ENCODE measurements at regions not wholly inside any gene's neighbourhood (a gene's known extent, or its start where the extent isn't known, plus 50 kb on each side); places are given as distances from the start of the nearest gene placed in this dataset.
"Not testable (repeated sequence)": the region's sequence is repeated elsewhere in the genome, so short reads cannot be mapped to it uniquely, and the experiment has no call there.

DNA sequence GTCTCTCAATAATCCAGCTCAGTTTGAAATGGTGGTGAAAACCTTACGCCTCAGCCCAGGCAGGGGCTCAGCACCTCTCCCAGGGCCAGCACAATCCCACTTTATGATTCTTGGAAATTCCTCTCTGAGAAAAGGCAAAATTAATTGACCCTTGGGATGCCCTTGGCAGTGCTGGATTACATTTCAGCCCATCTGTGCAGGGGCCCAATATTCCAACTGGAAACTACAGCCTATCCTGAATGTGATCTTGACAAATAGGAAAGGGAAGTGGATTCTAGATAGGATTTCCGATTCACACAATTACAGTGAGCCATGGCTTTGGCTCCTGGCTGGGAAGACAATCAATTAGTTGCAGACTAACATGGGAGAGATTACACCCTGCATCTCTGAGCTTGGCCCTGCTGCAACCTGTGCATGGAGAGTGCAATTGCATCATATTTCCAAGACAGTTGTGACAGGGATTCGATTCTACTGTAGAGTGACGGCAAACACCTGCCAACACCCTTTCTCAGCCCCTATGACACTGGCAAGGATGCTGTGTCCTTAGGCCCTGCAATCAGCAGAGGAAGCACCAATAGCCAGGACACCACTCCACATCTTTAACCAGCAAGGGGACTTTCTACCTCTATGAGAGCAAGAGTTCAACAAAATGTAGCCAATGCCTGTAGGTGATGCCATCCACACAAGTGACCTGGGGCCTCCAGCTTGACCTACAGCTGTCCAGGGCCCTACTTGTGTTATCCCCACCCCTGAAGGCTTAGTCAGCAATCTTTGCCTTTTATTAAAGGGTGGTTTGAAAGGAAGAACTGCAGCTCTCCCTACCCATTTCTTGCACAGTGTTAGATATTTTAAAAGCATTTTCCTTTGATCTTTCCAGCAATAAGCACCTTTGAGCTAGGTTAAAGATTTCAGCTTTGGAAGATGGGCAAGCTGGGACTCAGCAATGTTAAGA lies 187.2 kb upstream of the HS6ST1 start:
- DNase-seq (ENCODE audit: low read depth, low spot score) = no peak

DNA sequence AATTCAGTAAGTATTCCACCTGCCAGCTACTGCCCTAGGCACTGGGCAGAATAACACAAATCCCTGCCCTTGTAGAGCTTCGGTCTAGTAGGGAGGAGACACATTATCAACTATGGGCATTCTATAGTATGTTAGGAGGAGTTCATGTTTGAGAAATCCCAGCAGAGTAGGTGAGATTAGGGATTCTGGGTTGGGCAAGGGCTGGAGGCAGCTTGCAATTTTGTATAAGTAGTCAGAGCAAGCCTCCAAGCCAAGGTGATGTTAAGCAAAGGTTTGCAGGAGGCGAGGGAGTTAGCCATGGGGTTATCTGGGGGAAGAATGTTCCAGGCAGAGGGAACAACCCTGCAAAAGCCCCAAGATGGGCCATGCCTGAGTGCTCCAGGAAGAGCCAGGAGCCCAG lies 187.9 kb upstream of the HS6ST1 start:
- DNase-seq (ENCODE audit: low read depth, low spot score) = no peak

GRCh38 chr2:128510701-128511397 lies 192.2 kb upstream of the HS6ST1 start:
- no peak for DNase-seq (ENCODE audit: low read depth, low spot score)

DNA sequence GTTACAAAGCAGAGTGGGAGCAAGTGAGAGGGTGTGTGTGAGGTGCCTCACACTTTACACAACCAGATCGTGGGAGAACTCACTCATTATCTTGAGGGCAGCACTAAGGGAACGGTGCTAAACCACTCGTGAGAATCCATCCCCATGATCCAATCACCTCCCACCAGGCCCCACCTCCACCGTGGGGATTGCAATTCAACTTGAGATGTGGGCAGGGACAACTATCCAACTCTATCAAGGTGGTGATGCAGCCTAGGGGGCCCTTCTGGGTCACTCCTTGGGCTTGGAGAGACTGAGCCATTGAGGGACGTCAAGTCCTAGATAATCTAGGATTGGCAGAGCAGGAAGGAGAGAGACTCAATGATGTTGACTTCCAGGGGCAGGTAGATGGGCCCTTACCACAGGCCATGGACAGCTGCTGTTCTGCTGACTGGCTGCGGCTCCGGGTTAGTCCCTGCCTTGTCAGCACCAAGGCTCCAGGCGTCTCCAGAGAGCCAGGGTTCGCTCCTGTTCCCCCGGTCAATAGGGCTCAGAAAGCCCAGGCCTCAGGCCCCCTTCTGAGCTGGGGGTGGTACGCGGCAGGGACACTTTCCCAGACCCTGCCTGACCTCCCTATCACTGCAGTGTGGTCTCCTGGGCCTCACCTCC lies 193.2 kb upstream of the HS6ST1 start:
- DNase-seq (ENCODE audit: low read depth, low spot score) = no peak

DNA sequence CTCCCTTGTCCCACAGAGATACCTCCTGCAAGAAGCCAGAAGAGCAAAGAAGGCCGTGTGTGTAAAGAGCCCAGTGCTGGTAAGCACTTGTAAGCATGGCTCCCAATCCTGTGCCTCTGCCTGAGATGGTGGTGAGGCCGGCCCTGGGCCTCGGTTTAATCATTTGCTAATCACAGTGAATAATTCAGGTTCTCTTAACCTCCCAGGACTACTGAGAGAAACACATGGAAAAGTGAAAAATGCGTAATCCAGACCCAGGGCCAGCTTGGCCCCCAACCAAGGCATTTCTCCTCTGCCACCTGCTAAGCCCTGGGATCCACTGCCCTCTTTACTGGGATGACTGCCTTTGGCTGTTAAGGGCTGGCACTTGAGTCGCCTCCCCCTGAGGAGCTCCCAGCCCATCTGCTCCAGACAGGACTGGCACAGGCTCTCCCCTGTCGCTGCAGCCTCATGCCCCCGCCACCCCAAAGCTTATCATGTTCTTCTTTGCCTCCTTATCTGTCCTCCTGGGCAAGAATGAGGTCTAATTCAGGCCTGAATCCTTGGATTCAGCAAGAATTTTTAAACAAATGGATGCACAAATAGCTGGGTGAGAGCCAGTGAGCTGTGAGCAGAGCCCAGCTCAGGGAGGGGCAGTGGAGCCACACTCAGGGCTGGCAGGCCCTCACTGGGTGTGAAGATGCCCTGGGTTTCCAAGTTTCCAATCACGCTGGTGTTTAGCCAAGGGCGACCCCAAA lies 193.9 kb upstream of the HS6ST1 start:
- no peak for DNase-seq (ENCODE audit: low read depth, low spot score)

- no peak for DNase-seq (ENCODE audit: low read depth, low spot score)
These were observed 194.7 kb upstream of the HS6ST1 start for GRCh38 chr2:128513116-128513960.

GRCh38 chr2:128513961-128514283 lies 195.3 kb upstream of the HS6ST1 start:
- no peak for DNase-seq (ENCODE audit: low read depth, low spot score)

GRCh38 chr2:128514555-128514955 lies 195.9 kb upstream of the HS6ST1 start:
- no peak for DNase-seq (ENCODE audit: low read depth, low spot score)

DNA sequence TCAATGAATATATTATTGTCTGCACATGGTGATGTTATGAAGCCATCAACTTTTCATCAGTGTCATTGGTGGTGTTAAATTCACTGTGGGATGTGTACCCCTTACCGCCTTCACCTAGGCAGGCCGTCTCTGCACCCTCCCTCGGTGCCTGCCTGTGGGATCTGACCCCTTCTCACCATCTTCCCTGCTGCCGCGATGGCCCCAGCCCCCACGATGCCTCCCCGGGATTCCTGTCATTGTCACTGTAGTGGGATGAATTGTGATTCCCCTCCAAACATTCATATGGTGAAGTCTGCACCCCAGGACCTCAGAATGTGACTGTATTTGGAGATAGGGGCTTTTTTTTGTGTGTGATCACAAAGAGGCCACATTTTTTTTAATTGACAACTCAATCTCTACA lies 198.3 kb upstream of the HS6ST1 start:
- no peak for DNase-seq (ENCODE audit: low read depth, low spot score)

- not testable (repeated sequence) for DNase-seq (ENCODE audit: low read depth, low spot score)
These were observed 200.4 kb upstream of the HS6ST1 start for GRCh38 chr2:128519028-128519427.

GRCh38 chr2:128519517-128520215 lies 201.0 kb upstream of the HS6ST1 start:
- DNase-seq (ENCODE audit: low read depth, low spot score) = no peak

- no peak for DNase-seq (ENCODE audit: low read depth, low spot score)
These were observed 201.7 kb upstream of the HS6ST1 start for GRCh38 chr2:128520340-128520739.

DNA sequence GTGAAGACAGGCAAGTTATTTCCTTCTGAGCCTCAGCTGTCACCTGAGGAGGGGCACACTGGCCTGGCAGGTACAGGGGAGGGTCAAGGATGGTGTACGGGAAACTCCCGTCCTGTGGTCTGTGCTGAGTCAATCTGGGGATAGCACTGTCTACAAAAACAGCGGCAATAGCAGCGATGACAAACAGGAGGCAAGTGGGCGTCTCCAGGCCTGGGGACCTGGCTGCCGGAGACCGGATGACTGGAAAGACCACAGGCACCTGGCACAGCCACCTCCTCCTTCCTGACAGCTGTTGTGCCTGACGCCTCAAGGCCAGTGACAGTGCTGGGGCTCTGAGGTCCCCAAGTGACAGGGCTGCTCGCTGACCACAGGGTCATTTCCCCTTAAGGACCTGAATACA lies 202.1 kb upstream of the HS6ST1 start:
- no peak for DNase-seq (ENCODE audit: low read depth, low spot score)

GRCh38 chr2:128521482-128521881 lies 202.8 kb upstream of the HS6ST1 start:
- DNase-seq (ENCODE audit: low read depth, low spot score) = no peak

DNA sequence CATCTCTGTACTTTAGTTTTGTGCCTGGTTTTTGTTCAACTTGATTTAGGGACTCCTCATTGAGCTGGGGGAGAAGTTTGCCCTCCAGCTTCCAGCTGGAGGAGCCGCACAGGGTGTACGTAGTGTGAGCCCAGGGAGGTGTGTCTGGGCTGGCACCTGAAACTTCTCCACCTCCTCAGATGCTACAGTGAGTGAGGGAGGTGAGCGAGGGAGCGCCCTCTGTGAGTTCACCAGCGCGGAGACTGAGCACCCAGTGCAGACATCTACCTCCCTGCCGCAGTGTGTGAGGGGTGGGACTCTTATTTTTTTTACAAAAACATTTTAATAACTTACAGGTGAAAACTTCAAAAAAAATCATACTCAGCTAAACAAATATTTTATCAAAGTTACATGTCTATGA lies 204.2 kb upstream of the HS6ST1 start:
- DNase-seq (ENCODE audit: low read depth, low spot score) = no peak

DNA sequence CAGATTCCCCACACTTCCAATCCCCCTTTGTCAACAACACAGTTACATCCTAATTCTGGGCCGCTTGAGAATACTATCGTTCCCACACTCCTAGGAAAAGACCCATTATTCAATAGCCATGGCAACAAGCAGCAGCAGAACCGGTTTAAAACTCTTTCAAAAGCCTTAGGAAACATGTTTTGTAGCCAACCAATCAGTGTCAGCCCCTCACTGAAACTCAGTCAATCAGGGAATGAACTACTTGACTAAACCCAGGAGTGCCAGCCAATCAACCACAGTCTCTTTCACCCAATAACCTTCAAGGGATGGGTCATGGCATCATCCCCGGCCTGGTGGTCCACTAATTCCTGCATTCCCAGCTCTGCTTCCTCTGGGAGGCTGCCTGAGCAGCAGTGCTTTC lies 204.8 kb upstream of the HS6ST1 start:
- no peak for DNase-seq (ENCODE audit: low read depth, low spot score)

DNA sequence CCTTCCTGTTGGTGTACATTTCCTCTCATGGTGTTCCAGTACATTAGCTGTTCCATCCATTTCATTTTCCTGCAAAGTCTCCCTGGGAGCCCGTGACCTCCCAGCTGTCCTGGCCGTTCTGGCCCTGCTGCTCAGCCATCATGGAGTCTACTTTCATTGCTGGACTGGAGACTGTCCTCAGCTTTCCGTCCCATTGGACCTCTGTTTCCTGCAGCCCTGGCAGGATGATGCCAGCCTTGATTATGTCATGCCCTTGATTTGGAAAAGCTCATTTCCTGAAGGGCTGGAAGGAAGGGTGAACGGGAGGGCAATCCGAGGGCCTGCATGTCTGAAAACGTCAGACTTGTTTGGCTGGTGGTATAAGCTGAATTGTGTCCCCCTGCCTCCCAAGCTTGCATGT lies 205.5 kb upstream of the HS6ST1 start:
- no peak for DNase-seq (ENCODE audit: low read depth, low spot score)

- no peak for DNase-seq (ENCODE audit: low read depth, low spot score)
These were observed 207.0 kb upstream of the HS6ST1 start for GRCh38 chr2:128525653-128526052.

DNA sequence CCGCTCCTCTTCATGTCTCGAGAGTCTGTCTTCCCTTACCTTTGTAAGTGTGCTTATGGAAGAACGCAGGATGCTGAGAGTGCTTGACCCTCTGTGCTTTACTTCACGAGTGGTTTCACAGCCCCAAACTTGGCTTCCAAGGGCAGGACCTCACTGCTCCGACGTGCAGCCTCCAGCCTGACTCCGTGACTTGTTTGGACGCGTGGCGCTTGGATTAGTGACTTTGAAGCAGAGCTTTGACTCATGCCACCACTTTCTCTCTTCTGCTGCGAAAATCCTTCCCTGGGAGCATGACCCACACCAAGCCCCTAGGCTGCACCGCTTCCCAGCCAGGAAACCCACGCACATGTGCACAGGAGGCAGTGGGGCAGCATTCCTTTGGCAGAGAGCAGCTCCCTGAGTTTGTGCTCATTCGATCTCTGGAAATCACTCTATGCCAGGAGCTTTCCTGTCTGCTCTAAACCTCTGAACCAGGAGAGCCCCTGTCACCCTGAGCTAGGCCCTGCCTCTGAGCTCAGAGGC lies 207.8 kb upstream of the HS6ST1 start:
- peak; percentile 52 for DNase-seq (ENCODE audit: low read depth, low spot score)

DNA sequence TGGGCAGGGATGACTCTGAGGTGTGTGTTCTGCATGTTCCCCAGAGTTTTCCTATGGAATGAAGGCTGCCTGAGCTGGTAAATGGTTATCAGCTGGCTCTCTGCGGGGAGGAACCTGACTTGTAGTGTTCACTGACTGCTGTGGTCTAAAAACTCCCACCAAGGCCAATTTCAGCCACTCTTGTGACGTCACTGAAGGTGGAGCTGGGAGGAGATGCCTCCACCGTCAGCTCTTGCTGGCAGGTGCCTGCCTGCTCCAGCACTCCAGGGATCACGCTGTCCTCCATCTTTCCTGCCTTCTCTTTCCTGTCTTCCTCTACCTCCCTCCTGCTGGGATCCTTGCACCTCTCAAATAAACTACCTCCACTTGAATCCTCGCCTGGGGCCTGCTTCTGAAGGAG lies 209.5 kb upstream of the HS6ST1 start:
- DNase-seq (ENCODE audit: low read depth, low spot score) = no peak
